ENCODE measurements at regions not wholly inside any gene's neighbourhood (a gene's known extent, or its start where the extent isn't known, plus 50 kb on each side); places are given as distances from the start of the nearest gene placed in this dataset.
"Not testable (repeated sequence)": the region's sequence is repeated elsewhere in the genome, so short reads cannot be mapped to it uniquely, and the experiment has no call there.

DNA sequence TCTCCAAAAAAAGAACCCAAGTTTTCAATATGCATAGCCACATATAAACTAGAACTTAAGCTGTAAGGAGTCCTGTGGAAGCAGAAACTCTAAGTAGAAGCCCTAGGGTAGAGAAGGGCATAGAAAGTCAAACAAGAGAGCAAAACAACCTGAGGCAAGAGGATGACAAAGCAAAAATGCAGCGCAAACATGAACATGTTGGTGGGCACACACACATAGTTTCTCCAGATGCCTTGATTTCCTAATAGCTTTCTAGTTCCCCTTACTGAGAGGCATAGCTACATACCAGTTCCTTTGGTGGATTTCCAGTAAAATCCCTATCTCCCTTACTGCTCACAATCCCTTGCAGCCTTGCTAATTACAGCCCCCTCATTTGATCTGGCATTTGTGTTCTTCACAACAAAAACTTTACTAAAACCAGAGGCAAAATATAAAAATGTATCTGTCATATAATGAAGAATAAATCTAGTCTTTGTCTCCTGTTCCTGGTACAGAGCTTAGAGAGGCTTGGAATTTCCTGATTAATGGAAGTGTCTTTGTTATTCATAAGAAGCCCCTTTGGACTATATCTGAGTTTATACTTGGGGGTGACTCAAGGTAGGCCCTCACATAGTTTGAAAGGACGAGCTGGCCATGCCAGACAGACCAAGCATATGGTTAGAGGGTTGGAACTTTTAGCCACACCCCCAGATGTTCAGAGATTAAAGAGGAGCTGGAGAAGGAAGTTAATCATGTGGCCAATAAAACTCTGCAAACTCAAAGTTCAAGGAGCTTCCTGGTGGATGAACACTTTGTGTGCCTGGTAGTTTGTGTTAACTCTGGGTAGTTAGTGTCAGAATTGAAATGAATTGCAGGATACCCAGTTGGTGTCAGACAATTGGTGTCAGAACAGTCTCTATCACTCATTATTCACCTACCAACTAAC, 52.7 kb upstream of the ZCCHC13 start:
- no peak for DNase-seq

DNA sequence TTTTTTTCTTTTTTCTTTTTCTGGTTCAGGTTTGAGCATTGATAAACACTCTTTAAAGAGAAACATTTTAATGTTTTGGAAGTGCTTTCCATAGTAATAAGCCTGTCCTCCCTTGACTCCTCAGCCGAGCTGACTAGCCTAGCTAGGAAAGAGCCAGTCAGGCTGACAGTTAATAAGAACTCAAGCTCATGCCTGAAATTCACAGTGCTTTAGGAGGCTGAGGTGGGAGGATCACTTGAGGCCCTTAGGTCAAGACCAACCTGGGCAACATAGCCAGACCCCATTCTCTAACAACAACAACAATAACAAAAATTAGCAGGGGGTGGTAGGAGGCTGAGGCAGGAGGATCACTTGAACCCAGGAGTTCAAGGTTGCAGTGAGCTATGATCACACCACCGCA, 53.4 kb upstream of the ZCCHC13 start:
- no peak for DNase-seq

DNA sequence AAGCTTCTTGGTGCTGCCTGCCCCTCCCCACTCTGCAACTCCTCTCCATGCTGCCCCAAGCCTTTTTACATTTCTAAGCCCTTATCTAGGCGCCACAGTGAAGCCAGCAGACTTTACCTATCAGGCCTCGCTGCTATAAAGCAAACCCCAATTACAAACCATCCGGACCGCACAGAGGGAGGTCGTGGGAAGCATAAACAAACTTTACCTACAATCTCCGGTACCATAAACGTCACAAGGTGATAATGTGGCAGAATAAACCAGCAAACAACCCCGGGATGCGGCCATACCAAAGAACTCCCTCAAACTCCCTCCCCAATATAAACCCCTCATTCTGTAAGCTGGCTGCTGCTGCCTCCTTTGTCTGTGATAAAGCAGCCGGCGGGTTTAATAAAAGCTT, 54.0 kb upstream of the ZCCHC13 start:
- DNase-seq, result no peak

DNA sequence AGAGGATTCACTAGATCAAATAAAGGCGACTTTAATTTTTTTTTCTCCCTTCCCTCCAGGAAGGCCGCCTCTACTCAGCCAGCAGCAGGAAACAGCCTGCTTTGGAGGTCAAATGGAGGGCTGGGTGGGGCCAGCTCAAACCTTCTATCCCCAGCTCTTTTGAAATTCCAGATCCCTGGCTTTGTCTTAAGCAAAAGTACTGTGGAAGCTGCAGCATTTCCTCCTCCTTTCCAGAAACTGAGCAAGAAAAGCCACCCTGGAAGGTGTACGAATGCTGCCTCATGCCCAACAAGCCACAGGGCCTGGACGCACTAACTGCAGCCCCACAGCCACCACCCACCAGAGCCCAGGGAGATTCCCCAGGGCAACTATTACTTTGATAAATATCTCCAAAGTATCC, 55.1 kb upstream of the ZCCHC13 start:
- no peak for DNase-seq

DNA sequence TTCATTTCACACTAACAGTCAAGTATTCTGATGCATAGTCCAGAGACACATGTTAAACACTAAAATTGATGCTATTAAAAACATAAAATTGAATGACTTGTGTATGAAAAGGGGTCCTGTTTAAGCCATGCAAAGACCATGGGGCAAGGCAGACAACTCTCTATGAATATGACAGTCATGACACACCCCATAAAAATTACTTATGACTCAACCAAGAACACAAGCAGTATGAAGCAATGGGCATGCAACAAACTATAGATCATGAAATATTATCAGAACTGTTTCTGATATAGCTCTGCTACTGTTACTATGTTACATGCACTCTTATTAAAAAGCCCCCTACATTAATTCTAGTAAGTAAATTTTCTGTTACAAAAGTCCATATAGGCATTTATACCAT, 57.5 kb upstream of the ZCCHC13 start:
- no peak for DNase-seq

DNA sequence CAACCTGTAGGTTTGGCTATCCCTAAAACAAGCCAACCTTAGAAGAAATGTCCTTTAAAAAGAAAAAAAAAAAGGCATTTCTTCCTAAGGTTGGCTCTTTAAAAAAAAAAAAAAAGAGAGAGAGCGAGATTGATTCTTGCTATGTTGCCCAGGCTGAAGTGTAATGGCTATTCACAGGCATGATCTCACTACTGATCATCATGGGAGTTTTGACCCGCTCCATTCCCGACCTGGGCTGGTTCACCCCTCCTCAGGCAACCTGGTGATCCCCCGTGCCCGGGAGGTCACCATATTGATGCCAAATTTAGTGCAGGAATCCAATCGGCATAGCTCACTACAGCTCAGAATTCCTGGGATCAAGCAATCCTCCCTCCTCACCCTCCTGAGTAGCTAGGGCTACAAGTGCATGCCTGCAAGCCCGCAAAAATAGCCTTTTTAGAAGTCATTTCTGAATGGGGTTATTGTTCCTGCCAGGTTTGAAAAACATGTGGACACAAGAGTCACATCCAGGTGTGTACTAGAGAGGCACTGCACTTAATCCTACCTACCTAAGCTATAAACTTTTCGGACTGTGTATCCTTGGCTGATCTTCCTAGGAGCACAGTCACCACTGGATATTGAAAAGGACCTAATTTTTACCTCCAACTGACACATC, 61.4 kb upstream of the ZCCHC13 start:
- no peak for DNase-seq

DNA sequence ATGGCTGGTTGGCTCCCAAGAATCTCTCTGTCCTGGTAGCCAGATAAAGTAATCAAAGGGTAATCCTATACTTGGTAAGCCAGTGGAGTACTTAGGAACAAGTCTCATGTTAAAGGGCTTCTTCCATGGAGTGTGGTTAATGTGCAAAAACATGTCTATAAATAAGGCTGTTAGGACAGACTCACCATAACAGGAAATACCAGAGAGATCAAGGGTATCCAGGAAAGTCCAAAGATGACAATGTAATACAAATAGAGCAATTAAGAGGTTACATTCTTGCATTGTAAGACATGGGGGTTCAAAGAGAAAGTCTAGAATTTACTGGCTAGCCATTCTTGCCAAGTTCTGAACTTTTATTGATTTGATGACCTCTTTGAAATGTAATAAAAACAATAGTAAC, 61.9 kb upstream of the ZCCHC13 start:
- no peak for DNase-seq

DNA sequence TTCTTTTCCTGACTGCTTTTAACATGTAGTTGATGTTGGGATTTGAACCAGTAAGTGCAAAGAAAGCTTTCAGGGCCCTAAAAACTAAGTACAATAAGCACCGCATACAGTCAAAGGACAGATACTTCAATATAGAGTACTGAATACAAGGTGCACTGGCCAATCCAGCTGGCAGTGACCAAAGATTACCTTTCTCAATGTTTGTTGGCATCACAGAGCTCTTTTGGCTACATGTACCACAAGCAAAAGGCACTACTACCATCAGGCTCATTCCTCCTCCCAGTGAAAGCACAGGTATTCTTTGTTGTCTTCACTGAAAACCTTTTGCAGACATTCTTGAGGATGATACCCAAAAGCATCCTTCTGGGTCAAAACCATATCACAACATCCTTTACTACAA, 65.2 kb upstream of the ZCCHC13 start:
- DNase-seq, result no peak

DNA sequence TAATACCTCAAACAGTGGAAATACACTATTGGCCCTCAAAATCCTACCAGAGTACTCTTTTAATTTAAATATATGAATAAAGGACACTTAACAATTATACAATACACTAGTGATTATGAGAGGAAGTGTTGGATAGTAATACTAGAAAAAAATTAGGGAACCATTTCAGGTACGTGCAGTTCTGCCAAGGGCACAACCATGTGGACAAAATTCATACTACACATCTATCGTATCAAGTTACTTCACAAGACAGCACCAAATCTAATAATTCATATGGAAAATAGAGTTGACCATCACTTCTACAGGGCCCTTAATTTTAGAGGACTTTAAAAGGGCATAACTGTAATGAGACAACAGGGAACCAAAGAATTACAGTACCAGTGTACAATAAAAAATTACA, 69.2 kb upstream of the ZCCHC13 start:
- no peak for DNase-seq

DNA sequence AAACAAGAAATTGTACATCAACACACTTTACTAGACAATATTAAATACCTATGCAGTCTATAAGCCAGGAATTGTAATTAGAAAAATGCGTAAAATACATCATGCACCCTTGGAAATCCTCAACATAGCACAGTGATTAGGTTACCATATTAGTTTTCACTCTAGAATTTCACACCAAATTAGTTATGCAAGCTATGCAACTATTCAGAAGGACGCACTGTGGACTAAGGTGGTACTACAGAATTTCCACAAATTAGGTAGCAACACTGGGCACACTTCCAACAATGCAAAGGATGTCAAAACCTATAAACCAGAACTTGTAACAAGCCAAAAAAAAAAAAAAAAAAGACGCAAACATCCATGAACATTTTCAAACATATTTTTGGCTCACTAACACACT, 71.1 kb upstream of the ZCCHC13 start:
- DNase-seq, result no peak

DNA sequence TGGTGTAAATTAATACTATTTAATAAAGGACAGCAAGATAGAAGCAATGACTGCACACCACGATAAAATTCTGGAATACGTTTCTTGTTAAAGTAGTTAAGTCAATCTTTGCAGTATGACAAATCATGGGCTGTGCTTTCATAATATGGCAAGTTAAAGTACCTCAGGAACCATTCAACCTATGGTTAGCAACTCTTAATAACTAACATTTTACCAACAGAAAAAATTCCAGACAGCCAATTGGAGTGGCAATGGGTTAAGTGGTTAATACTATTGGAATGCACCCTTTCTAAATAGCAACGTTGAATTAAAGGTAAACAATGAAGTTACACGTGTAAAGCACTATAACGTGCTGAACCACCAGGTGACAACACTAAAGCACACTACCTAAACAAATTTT, 72.4 kb upstream of the ZCCHC13 start:
- no peak for DNase-seq

DNA sequence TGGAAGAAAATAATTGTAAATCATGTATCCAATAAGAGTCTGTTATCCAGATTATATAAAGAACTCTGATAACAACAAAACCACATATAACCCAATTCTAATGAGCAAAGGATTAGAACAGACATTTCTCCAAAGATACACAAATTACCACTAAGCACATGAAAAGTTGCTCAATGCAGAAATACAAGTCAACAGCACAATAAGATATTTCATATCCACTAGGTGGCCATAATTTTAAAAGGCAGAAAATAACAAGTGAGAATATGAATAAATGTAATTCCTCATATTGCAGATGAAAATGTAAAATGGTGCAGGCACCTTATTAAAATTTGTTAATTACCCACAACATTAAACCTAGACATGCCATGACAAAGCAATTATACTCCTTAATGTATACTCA, 73.9 kb upstream of the ZCCHC13 start:
- no peak for DNase-seq

DNA sequence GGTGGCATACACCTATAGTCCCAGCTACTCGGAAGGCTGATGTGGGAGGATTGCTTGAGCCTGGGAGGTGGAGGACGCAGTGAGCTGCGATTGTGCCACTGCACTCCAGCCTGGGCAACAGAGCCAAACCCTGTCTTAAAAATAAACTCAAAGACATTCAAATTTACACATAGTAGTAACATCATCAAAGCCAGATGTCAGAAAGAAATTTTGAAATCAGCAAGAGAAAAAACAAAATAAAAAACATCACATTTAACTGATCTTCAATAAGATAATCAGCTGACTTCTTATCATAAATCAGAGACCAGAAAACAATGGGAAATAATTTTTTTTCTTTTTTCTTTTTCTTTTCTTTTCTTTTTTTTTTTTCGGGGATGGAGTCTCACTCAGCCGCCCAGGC, 78.9 kb upstream of the ZCCHC13 start:
- no peak for DNase-seq

DNA sequence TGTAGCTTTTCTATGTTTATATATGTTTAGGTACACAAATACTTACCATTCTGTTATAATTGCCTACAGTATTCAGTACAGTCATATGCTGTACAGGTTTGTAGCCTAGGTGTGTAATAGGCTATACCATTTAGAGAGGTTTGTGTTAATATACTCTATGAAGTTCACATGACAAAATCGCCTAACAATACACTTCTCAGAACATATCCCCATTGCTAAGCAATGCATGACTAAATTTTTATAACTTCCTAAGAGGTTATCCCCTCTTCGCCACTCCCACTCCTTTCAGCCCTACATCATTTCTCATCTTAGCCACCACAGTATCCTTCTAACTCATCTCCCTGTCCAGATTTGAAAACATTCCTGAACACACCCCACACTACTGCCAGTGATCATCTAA, 83.7 kb upstream of the ZCCHC13 start:
- DNase-seq, result no peak

DNA sequence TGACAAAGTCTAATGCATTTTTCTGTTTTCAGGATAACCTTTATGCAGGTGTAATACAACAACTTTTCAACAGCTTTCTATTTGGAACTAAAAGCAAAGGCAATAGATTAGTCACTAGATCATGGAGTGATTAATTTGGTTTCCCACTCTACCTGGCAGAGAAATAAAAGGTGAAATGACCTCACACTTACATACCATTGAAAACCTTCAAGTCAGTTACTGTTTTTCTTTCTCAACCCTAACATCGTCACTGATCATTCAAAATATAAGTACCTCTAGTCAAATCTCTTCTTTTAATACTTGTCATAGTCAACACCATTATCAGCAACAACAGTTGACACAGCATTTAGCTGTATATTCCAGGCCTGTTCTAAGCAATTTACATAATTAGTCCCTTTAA, 85.1 kb upstream of the ZCCHC13 start:
- no peak for DNase-seq

DNA sequence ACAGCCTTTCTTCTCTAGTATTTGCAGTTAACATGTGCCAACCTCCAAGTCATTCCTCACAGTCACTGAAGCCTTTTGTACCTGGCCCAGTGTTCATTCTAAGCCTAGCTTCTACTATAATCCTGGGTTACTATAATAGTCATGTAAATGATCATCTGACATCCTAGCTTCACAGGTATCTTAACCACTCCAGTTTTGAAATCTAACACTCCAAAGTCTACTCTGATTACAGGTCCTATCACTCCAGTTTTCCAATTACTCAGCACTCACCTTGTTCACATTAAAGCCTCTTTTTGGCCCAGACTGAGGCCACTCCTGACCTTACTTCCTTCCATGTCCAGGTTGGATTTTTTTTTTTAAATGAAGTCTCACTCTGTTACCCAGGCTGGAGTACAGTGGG, 87.6 kb upstream of the ZCCHC13 start:
- DNase-seq, result no peak

DNA sequence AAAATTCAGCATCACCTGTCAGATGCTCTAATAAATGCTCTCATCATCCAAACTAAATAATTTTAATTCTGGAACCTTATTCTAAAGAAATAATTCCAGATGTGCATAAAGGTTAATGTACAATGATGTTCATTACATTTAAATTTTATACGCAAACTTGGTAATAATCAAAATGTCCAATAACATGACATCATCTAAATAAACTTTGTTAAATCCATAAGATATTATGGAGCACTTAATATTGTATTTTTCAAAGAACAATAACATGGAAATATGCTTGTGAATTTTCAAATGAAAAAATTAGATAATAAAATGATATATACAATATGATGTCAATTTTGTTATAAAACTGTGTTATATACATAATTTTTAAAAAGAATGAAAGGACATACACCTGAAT, 92.1 kb upstream of the ZCCHC13 start:
- no peak for DNase-seq

DNA sequence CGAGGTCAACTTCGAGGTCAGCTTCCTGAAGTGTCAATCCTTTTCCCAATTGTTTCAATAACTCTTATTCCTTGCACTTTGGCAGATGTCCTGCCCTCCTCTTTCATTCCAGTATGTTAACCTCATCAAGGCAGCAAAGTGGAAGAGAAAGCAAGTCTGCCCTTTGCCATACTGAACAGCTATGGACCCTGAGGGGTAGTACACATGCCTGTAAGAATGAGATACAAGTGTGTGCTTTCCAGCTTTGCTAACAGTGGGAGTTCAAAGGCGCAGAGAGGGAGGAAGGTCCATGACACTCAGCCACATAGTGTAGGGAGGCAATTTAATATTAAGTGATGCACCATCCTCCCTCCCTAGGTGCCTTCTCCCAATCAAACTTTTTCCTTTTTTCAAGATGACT, 96.4 kb upstream of the ZCCHC13 start:
- DNase-seq, result no peak

DNA sequence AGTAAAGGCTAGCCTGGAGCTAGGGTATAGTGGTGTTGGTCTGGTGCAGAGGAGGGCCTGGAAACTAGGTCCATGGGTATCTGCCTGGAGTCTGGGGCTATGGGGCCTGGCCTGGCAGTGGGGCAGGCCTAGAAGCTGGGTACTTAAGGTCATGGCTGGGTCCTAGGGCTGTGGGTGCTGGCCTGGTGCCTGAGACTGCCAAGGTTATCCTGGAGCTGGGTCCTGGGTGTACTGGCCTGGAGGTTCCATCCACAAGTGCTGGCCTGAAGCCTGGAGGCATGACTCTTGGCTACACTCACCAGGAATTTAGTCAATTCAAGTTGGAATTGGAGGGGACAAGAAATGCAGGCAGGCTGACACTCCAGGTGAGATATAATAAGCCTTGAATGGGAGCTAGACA, 108.4 kb upstream of the ZCCHC13 start:
- no peak for DNase-seq

DNA sequence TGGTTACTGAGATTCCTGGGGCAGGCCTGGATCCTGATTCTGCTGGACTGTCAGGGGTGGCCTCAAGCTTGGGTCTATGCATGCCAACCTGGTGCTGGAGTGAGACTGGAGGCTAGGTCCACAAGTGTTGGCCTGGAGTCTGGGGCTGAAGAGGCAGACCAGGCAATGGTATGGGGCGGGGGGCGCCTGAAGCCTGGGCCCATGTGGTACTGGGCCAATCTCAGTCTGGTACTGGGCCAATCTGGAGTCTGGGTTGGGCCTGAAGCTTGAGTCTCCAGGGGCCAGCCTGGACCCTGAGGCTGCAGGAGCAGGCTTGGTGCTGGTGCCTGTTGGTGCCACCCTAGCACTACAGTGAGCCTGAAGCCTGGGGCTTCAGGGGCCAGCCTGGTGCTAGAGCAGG, 108.9 kb upstream of the ZCCHC13 start:
- DNase-seq, result no peak

DNA sequence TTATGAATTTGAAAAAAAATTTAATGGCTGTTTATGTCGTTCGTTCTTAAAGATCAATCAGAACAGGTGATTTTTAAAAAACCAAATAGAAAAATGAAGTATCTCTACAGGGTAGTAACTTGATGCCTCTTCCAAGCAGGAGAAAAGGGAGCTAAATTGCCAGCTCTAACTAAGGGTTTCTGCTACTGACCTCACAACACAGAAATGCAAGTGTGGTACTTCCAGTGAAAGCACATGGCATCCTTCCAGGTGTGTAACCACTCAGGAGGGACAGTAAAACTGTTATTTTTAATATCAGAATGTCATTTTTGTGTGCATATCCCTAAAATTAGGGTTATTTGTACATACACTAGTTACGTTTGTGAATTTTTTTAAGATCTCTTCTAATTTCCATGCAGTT, 116.8 kb upstream of the ZCCHC13 start:
- DNase-seq, result no peak

DNA sequence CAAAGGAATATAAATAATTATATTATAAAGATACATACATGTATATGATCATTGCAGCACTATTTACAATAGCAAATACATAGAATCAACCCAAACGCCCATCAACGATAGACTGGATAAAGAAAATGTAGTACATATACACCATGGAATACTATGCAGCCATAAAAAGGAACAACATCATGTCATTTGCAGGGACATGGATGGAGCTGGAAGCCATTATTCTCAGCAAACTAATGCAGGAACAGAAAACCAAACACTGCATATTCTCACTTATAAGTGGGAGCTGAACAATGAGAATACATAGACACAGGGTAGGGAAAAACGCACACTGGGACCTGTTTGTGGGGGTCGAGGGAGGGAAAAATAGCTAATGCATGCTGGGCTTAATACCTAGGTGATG, 120.9 kb upstream of the ZCCHC13 start:
- DNase-seq, result not testable (repeated sequence)

DNA sequence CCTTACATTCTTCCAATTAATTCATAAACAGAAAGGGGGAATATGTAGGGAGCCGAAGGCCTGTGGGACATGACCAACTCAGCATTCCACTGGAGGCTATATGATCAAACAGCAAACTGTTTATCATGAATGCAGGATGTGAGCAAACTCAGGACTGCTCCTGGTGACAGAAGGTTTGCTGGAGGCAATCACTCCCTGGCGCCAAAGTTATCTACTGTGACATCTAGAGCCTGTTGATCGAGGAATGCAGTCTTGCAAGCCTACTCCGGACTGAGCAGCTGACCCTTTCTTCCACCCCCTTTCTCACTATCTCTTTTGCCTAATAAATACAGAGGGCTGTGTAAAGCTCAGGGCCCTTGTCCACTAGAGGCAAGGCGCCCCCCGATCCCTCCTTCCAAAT, 122.0 kb upstream of the ZCCHC13 start:
- not testable (repeated sequence) for DNase-seq

DNA sequence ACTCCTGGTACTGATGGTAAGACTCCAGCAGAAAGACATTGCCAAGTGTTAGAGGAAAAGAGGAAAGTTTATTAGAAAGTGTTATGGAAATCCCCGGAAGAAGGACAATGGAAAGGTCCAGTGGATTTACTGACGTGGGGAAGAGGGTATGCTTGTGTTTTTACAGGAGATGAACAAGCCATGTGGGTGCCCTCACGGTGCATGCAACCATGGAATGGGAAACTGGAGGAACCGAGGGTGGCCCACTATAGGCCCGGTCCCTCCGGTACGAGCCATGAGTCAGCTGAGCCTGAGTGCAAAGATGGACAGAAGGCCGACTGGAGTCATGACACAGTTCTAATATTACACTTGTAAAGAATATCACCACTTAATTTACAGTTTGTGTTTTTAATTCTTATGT, 123.3 kb upstream of the ZCCHC13 start:
- DNase-seq, result no peak

DNA sequence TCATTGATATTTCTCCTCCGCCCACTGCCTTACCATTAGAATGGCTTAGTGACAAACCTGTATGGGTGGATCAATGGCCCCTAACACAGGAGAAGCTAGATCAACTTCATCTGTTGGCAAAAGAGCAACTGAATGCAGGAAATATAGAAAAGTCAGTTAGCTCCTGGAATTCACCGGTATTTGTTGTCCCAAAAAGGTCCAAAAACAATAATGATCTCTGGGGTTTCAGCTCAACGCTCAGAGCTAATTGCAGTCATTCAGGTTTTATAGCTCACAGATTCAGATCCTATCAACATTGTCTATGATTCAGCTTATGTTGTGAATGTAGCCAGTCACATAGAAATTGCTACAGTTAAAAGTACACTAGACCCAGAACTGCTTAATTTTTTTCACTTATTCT, 124.0 kb upstream of the ZCCHC13 start:
- no peak for DNase-seq
